ENCODE measurements at regions not wholly inside any gene's neighbourhood (a gene's known extent, or its start where the extent isn't known, plus 50 kb on each side); places are given as distances from the start of the nearest gene placed in this dataset.
"Not testable (repeated sequence)": the region's sequence is repeated elsewhere in the genome, so short reads cannot be mapped to it uniquely, and the experiment has no call there.

- TF ChIP-seq CTCF (conservative IDR thresholded peaks at IDR 0.05 in 1 of 2, IDR thresholded peaks at IDR 0.05 in 1 of 2; ENCODE audit: low read depth in 1 of 2, low read length in 2 of 2); EZH2 (IDR thresholded peaks at IDR 0.05; ENCODE audit: low read length, missing control alignments): not testable (repeated sequence)
Observed at GRCh38 chr5:19287548-19288277, 700.3 kb downstream of the CDH18 start.
